NCI-H446 treated with DMSO at 0.1 percent for 48 hours (cell line): ENCODE measurements at regions not wholly inside any gene's neighbourhood (a gene's known extent, or its start where the extent isn't known, plus 50 kb on each side); places are given as distances from the start of the nearest gene placed in this dataset.

Experiments used
- DNase-seq: peaks from one replicate; lab custom pipeline; 2025; lab: John Stamatoyannopoulos, UW

DNA sequence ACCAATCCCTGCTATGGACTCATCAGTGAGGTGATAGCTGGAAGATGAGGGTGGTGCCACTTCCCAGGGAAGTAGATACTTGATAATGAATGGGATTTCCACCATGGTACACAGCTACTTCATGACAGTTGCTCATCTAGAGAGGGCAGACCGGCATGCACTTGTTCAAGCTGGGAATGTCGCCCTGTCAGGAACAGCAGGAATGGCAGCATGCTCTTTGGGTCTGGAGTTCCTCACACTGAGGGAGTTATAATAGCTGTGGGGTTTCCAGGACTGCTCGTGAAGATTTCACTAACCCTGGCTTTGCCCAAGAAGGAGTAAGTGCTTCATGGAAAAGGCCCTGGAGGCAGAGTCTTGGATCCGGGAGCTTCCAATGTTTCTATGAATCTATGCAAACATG lies 129.2 kb downstream of the PSMG1 start:
- DNase-seq = no peak

DNA sequence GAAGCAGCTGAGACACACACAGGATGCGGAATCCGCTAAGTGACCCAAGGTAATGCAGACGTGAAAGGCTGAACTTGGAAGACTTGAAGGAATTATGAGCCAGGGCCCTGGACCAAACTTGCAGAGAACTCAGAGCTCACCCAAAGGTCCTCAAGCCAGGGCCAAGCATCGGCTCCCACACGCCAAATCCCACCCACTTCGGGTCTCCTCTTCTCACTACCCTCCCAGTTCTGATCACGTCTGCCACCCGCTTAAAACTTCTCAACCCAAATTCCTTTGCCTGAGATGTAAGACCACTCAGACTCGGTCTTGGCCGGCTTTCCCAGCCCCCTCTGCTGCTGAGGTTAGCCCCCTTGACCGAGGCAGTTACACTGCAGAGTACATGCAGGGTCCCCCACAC lies 130.1 kb downstream of the PSMG1 start:
- DNase-seq = no peak

DNA sequence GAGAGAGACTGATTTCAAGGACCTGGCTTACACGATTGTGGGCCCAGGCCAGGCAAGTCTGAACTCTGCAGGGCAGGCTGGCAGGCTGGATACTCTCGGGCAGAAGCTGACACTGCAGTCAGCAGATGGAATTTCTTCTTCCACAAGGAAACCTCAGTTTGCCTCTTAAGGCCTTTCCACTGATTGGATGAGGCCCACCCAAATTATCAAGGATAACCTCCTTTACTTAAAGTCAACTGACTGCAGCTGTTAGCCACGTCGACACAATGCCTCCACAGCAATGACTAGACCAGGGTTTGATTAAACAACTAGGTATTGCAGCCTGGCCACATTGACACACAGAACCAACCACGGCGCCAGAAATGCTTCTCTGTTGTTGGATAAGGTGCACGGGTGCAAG lies 130.5 kb downstream of the PSMG1 start:
- DNase-seq = no peak

DNA sequence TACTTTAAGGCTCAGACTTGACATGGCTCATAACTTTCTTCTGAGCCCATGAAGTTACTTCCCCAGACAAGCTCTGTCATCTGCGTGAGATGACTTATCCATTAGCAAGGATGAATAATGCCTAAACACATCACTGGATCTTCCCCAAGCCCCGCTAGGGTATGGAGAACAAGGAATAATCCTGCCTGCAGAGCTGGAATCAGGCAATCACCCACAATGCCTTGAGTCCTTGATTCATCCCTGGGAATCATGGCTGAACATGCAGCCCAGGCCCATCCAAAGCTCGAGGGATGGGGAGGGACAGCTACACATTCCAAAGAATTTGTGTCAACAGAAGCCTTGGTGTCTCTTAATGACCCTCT lies 131.7 kb downstream of the PSMG1 start:
- no peak for DNase-seq

DNA sequence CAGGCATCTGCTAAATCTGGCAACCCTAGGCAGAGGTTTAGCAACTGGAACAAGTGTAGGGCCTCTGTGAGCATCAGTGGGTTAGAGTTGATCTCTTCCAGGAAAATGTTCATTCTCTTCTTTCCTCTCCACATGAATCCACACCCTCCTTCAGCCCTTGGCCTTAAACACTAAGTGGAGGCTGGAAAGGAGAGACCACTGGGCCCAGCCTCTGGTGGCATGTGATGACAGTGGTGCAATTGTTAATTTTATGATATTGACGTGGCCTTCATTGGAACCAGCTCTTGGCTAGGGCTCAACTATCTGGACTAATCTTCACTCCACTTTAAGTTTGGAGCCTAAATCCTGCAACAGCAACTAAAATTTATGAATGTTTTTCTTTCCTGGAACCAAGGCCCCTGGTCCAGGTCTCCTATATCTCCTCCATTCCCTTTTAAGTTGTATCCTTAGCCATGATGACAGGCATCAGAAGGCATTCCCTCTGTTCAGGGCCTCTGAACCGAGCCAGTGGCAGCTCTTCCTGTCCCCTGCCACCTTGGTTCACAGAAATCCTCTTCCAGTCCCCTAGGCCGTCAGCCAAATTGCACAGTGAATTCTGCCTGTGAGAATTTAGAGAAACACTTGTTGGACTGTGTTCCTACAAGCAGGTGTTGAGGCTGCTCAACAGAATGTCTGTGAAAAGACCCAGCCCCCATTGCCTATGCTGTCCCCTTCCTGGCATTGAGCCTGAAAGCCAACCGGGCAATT lies 132.2 kb downstream of the PSMG1 start:
- DNase-seq = no peak

DNA sequence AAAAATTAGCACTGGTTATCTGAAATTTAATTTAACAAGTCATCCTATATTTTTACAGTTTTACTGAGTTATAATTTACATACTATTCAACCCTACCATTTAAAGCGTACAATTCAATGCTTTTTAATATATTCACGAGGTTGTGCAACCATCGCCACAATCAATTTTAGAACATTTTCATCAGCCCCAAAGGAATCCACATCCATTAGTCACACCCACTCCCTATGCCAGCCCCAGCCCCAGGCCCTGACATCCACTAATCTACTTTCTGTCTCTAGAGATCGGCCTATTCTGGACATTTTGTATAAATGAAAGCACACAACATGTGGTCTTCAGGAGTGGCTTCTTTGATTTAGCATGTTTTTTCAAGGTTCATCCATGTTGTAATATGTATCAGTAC lies 134.7 kb downstream of the PSMG1 start:
- no peak for DNase-seq

DNA sequence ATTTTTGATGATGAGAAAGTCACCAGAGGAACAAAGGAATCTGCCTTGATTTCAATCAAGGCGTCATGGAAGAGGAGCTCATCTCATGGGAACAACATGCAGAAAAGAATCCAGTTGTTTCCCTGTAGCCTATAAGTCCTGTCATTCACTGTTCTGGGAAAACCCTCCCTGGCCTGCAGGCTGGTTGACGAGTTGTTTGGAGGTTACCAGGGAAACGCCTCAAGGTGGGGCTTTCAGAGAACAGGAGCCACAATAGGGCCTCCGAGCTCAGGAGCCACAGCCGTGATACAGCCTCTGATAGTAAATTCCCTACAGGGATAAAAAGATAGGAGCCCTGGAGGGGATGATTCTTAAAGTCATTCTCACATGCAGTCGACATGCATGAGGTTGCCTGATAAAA lies 135.2 kb downstream of the PSMG1 start:
- DNase-seq = no peak

DNA sequence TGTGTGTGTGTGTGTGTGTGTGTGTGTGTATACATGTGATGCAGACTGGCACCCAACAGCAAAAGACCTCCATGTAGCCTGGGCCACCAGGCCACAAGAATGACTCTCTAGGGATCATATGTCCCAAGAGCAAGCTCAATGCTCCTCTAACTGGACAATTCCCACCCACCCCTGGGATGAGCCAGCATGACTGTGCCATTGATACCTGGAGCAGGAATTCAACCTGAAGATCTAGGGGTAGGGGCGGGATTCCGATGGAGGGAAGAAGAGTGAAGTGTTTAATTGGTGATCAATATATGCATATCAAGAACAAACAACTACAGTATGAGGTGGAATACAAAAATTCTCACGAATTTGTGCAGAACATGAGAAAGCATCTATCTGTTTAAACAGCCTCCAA lies 136.2 kb downstream of the PSMG1 start:
- DNase-seq = no peak

DNA sequence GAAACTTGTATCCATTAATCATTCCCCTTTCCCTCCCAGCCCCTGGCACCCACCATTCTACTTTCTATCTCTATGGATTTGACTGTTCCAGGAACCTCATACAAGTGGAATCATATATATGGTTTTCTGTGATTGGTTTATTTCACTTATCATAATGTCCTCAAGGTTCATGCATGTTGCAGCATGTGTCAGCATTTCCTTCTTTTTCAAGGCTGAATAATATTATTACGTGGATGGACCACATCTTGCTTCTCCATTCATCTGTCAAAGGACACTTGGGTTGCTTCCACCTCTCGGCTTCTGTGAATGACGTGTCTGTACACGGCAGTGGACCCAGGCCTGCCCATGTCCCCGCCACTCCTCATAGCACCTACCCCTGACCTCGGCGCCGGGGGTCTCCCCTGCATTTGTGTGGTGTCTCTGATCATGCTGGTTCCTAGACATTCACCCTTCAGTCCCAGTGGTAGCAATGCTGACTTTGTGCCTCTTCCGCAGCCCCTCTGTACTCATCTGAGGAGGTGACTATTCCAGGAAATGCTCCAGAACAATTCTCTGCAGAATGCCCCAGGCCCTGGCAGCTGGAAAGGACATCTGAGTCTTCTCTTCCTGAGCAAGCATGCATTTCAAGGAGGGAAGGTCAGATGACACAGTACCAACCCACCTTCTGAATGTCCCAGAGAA lies 136.9 kb downstream of the PSMG1 start:
- DNase-seq = no peak

DNA sequence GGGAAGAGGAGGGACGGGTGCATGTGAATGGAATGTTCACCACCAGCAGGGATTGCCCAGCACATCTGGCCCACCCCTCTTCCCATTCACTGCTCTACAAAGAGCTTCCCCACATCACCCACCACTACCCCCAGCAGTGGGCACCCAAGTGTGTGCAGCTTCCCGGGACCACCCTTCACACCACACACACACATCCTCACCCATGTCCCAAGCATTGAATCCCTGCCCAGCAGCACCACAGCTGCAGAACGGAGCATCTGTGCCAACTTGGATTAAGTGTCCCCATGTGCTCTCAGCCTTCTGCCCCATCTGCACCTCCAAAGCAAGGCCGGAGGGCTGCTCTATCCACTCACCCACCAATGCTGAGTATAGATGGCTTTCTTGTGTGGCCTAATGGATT lies 141.4 kb downstream of the PSMG1 start:
- no peak for DNase-seq

DNA sequence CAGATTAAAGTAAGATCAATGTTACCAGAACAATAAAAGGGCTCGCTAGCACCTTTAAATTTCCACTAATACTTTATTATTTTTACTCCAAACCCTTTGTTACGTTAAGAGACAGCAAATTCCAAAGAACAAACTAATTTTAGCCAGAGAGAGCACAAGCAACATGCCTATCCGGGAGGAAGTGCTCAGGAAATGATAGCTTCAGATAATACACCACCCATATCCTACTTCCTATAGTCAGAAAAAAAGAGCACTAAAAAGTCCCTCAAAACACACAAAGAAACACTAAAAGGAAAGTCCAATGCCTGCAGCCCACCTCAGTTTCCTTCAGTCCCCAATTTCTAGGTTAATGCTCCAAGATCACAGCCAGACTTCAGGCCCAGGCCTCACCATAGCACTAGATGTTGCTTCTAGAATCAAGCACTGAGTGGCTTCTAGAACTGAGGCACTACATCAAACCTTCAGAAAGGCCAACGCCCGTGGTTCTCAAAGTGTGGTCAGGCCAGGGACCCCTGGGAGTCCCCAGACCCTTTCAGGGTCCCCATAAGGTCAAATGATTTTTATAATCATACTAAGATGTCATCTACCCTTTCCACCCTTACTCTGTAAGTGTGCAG lies 142.6 kb downstream of the PSMG1 start:
- DNase-seq = no peak

DNA sequence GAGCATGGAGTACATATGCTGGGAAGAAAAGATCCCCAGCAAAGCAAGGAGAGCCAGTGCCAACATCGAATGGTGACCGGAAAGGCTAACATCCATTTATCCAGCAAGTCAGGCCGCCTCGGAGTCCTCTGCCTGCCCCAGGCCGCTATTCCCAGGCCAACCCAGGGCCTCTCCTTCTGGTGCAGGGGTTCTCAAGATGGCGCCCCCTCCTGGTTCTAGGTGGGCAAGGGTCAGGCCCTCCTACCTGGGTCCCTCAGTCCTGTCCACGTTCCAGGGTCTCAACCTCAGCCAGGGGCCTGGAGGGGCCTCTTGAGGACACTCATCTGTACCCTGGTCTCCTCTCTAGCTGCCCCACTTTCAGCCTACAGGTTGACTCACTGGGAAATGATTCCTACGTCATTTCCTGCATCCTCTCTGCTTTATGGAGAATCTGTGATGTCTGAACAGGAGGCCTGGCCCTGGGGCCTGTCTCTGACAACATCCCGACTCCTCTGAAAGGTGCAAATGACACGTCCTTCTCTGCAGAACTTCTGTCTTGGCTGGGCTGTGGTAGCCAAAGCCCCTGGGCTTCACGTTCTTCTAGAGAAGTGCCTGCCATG lies 145.3 kb downstream of the PSMG1 start:
- DNase-seq = no peak

DNA sequence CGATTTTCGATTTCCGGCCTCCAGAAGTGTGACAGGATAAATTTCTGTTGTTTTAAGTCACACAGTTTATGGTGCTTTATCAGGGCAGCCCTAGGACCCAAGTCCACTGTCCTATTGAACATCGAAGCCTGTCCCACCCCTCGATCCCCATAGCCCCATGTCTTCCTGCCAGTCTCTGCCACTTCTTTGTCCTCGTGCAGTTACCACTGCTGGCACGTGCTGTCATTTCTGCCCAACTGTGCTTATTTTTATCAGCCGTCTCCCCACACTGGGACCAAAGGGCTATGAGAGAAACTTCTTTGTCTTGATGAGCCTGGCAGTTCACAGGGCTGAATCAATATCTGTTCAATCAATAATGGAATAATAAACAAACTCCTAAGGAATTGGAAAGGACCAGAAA lies 146.7 kb downstream of the PSMG1 start:
- no peak for DNase-seq

DNA sequence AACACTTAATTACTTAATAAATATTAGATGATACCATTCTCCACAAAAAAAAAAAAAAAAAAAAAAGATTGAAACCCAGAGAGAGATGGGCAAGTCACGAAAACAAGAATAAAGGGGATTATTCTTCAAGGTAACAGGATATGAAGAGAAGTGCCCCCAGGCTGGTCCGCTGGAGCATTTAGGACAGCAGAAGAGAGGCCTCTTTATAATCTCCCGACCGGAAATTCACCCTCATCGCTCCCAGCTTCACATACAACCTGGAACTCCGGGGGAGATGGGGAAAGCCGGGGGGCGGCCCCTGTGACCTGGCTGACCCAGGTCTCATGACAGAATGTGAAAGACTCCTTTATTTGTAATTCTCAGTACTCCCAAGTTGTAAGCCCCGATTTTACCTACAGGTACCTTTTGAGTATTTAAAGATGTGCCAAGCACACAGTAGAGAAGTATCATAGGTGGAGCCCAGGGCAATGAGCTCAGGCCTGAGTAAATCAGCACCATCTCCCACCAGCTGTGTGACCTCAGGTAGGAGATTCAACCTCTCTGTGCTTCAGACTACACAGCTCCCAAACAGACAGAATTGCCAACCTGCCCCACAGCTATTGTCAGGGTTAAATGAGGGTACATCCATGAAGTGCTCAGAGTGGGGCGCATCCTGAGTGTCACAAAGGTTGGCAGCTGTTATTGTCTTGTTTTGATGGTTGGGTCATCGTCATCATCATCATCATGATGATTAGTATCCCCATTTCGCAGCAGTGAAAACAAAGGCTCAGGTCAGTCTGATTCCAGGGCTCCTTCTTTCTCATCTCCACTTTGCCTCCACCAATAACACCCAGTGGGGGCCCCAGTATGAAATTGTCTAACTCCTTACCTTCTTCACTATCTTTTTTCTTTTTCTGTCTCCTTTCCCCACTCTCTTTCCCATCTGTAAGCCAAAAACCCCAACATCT lies 148.4 kb downstream of the PSMG1 start:
- DNase-seq = no peak

DNA sequence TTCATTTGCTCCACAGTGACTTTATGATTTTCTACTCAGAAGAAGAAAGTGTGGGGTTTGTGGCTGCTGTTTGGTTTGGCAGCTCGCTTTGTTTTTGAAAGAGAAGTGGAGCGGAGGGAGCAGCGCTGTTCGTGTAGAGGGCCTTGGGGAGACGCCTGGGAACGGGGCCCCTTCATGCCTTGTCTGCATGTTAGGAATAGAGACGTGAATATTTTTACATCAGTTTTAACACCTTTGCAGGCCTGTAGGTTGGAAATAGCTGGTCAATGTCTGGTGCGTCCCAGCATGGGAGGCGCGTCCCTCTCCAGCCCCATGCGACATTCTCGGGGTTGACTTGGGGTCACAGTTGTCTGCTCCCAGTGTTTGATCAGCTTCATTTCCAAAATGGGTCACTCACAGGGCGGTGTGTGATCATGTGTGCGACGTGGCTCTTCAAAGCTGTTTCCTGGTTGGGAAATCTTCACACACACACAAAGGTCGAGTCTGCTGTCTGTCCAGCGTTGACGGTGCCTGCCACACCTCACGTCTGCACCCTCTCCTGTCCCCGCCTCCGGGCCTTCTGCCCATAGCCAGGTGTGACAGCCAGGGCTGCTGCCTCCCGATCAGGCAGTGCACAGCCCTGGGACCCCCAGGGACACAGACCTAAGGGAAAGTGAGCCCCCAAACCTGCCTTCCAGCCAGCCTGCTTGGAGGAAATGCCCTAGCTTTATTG lies 149.2 kb downstream of the PSMG1 start:
- DNase-seq = no peak

DNA sequence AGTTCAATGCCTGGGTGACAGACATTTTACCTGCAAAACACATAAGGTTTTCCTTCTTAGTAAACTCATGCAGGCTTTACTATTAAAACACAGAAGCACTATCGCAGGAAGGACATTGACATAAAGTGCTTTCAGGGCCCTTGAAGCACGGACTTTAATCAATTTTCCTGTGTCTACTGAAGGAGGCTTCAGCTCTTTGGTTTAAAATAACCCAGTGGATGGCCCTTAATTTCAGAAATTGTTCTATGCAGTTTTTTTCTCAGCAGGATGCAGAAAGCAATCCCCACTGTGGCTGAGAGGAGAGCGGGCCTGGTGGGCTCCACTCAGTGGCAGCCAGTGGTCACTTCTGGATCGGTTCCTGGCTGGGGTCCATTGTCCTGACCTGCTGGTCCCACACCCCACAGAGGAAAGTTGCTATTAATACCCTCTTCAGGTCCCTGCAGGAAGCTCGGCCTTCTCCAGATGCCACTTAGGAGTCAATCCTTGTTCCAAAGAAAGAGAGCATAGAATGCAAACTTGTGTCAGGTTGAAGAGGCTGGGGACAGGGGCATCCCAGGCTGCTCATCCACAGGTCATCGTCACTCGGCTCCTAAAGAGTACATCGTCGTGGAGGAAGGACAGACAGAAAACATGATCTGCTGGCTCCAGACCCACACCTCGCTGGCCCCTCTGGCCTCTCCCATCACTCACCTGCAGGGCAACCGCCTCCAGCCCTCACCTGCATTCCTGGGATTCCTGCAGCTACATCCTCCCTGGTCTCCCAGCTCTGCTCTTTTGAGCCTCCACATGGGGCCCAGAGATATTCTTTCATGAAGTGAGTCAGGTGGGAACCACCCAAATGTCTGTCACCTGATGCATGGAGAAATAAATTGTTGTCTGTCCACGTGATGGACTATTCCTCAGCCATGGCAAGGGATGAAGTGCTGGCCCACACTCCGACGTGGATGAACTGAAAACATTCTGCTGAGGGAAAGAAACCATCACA lies 153.1 kb downstream of the PSMG1 start:
- DNase-seq = no peak

DNA sequence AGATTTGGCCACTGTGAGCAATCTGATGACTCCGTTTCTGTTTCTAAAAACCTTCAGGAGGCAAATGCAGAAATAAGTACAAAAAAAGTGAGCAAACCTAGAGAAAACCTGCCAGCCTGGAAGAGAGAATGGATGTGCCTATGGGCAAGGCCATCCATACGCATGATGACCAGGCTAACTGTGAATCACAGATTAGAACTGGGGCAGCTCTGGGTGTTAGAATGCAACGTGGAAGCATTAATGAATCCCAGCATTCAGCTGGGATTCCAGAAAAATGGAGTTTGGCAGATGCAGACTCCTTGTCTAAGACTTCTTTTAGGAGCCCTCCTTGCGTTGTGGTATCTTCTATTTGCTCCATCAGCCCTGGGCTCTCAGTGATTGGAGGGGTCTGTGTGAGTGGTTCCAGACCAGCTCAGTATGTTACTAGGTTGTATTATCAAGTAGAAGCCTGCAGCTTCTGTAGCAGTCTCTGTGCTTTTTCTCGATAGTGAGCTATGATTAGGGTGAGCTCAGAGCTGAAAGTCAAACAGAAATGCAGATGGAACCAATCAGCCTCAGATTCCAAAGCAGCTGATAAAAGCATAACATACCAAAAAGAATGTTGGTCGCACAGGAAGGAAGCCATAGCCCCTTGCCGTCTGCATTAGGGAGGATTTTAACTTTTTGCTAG lies 154.0 kb downstream of the PSMG1 start:
- no peak for DNase-seq

DNA sequence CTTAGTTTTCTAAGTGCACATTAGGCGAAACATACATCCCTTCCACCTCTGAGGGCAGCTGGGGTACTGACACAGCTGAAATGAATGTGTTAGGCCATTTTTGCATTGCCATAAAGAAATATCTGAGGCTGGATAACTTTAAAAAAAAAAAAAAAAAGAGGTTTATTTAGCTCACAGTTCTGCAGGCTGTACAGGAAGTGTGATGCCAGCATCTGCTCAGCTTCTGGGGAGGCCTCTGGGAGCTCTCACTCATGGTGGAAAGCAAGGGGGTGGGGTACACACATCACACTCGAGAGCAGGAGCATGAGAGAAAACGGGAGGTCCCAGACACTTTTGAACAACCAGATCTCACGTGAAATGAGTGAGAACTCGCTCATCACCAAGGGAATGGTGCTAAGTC lies 158.1 kb downstream of the PSMG1 start:
- no peak for DNase-seq

DNA sequence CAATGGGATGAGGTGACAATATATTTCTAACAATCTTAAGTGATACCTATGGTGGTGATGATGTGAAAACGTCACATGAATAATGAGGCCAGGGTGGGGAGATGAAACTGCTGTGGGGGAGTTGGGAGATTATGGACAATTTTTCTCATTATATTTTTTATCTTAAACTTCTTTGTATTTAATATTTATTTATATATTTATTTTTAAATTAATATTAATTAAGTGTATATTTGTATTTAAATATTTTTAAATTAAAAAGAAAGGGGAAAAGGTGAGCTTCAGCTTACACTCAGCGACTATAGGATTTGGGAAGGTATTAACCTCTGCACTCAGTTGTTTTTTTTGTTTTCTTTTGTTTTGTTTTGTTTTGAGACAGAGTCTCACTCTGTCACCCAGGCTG lies 158.7 kb downstream of the PSMG1 start:
- no peak for DNase-seq
